ENCODE measurements at regions not wholly inside any gene's neighbourhood (a gene's known extent, or its start where the extent isn't known, plus 50 kb on each side); places are given as distances from the start of the nearest gene placed in this dataset.

DNA sequence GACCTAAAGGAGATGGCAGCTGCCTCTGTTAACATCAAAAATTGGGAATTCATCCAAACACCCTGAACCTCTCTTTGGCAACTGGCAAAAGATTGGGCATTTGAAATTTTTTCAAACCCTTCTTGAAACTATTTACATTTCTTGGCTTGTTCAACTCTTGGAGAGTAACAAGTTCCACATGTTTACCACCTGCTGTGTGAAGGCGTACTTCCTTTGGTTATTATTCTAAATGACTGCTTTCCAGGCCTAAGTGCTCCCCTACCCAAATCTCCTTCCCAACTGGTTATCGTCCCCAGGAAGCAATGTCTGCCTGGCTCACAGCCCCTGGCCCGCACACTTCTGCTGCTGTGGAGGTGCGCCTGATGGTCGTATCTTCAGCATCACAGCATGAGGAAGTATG lies 422.7 kb downstream of the DMAC1 start:
- TF ChIP-seq EZH2 (IDR thresholded peaks at IDR 0.05; ENCODE audit: low read depth, low read length, severe bottlenecking) (no peak), POLR2A (IDR thresholded peaks at IDR 0.05; ENCODE audit: control extremely low read depth in 1 of 2, low read depth in 2 of 2, low read length in 2 of 2) (no peak), FOSL1 (IDR thresholded peaks at IDR 0.05; ENCODE audit: insufficient read depth, low read depth, low read length) (no peak), KDM1A (IDR thresholded peaks at IDR 0.05; ENCODE audit: borderline replicate concordance, low read length) (no peak), YY1 (IDR thresholded peaks at IDR 0.05; ENCODE audit: low read depth, low read length) (no peak), MAFK (IDR thresholded peaks at IDR 0.05; ENCODE audit: low read depth, low read length) (no peak)
- TF ChIP-seq, protein P1, sequence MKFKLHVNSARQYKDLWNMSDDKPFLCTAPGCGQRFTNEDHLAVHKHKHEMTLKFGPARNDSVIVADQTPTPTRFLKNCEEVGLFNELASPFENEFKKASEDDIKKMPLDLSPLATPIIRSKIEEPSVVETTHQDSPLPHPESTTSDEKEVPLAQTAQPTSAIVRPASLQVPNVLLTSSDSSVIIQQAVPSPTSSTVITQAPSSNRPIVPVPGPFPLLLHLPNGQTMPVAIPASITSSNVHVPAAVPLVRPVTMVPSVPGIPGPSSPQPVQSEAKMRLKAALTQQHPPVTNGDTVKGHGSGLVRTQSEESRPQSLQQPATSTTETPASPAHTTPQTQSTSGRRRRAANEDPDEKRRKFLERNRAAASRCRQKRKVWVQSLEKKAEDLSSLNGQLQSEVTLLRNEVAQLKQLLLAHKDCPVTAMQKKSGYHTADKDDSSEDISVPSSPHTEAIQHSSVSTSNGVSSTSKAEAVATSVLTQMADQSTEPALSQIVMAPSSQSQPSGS (IDR thresholded peaks at IDR 0.05; ENCODE audit: low read length), result no peak
- TF ChIP-seq, protein P2, sequence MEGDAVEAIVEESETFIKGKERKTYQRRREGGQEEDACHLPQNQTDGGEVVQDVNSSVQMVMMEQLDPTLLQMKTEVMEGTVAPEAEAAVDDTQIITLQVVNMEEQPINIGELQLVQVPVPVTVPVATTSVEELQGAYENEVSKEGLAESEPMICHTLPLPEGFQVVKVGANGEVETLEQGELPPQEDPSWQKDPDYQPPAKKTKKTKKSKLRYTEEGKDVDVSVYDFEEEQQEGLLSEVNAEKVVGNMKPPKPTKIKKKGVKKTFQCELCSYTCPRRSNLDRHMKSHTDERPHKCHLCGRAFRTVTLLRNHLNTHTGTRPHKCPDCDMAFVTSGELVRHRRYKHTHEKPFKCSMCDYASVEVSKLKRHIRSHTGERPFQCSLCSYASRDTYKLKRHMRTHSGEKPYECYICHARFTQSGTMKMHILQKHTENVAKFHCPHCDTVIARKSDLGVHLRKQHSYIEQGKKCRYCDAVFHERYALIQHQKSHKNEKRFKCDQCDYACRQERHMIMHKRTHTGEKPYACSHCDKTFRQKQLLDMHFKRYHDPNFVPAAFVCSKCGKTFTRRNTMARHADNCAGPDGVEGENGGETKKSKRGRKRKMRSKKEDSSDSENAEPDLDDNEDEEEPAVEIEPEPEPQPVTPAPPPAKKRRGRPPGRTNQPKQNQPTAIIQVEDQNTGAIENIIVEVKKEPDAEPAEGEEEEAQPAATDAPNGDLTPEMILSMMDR (IDR thresholded peaks at IDR 0.05; ENCODE audit: control extremely low read depth in 1 of 3, insufficient read depth in 1 of 3, low read depth in 1 of 3, low read length in 3 of 3), result no peak
- TF ChIP-seq, protein P3, sequence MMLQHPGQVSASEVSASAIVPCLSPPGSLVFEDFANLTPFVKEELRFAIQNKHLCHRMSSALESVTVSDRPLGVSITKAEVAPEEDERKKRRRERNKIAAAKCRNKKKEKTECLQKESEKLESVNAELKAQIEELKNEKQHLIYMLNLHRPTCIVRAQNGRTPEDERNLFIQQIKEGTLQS (IDR thresholded peaks at IDR 0.05; ENCODE audit: insufficient read depth, low read depth, low read length), result no peak

Data from H1 (cell line).